Endodermal cell (in vitro differentiated cells): ENCODE measurements at regions not wholly inside any gene's neighbourhood (a gene's known extent, or its start where the extent isn't known, plus 50 kb on each side); places are given as distances from the start of the nearest gene placed in this dataset.

Source experiments
- DNase-seq: peaks from one replicate; pipeline ENCODE4 v3.0.0-alpha.2; 2017
- H3K27ac ChIP-seq: 2 replicates; pipeline ENCODE4 v1.5.1; 2013; ENCODE audit warnings: mild to moderate bottlenecking, low read depth, low read length, moderate library complexity
- H3K27me3 ChIP-seq: 2 replicates; pipeline ENCODE4 v1.6.1; 2013; ENCODE audit warnings: mild to moderate bottlenecking, low read length, moderate library complexity; ENCODE audit not compliant: insufficient read depth, control insufficient read depth, poor library complexity, severe bottlenecking
- H3K36me3 ChIP-seq: 2 replicates; pipeline ENCODE4 v1.7.0; 2013; ENCODE audit warnings: mild to moderate bottlenecking, low read length, moderate library complexity; ENCODE audit not compliant: control insufficient read depth, insufficient read depth
- H3K4me1 ChIP-seq: one replicate; pipeline ENCODE4 v1.7.0; 2013; ENCODE audit warnings: low read length; ENCODE audit not compliant: control insufficient read depth, insufficient read depth
- H3K4me3 ChIP-seq: 2 replicates; pipeline ENCODE4 v1.5.1; 2013; ENCODE audit warnings: mild to moderate bottlenecking, low read length, moderate library complexity
- H3K9ac ChIP-seq: 2 replicates; pipeline ENCODE4 v1.6.1; 2013; ENCODE audit warnings: mild to moderate bottlenecking, low read length, moderate library complexity; ENCODE audit not compliant: poor library complexity, severe bottlenecking; ENCODE audit errors: extremely low read depth
- H3K9me3 ChIP-seq: 2 replicates; pipeline ENCODE4 v1.6.1; 2013; ENCODE audit warnings: mild to moderate bottlenecking, low read length, moderate library complexity; ENCODE audit not compliant: control insufficient read depth
- H3K27ac Mint-ChIP-seq: 2 replicates; pipeline ENCODE4 v1.8.0; 2020; ENCODE audit warnings: mixed read lengths
- H3K27me3 Mint-ChIP-seq: 2 replicates; pipeline ENCODE4 v1.8.0; 2021; ENCODE audit warnings: mild to moderate bottlenecking, mixed read lengths; ENCODE audit not compliant: insufficient read depth
- H3K36me3 Mint-ChIP-seq: 2 replicates; pipeline ENCODE4 v1.8.0; 2020; ENCODE audit warnings: low read depth, mixed read lengths
- H3K4me1 Mint-ChIP-seq: 2 replicates; pipeline ENCODE4 v1.8.0; 2020; ENCODE audit warnings: mixed read lengths
- H3K4me3 Mint-ChIP-seq: 2 replicates; pipeline ENCODE4 v1.8.0; 2020; ENCODE audit warnings: mild to moderate bottlenecking, moderate library complexity, mixed read lengths
- H3K9me3 Mint-ChIP-seq: 2 replicates; pipeline ENCODE4 v1.8.0; 2020; ENCODE audit warnings: mild to moderate bottlenecking, mixed read lengths
- WGBS, 2 experiments: methylation state at CpG; one replicate each; pipeline versions ENCODE4 v1.1.5 to v1.1.7; 2013; ENCODE audit warnings: missing lambda C conversion rate in 2 of 2, mixed read lengths in 1 of 2; ENCODE audit not compliant: insufficient coverage in 1 of 2, insufficient read length in 1 of 2; 5-methylcytosine and 5-hydroxymethylcytosine counted together
- TF ChIP-seq, protein P1 (sequence below): fragments of 200-600 bp; sonication (generic); conservative IDR thresholded peaks from 2 replicates; pipeline ENCODE4 v1.5.0; 2021; ENCODE audit warnings: antibody characterized with exemption, mild to moderate bottlenecking

DNA sequence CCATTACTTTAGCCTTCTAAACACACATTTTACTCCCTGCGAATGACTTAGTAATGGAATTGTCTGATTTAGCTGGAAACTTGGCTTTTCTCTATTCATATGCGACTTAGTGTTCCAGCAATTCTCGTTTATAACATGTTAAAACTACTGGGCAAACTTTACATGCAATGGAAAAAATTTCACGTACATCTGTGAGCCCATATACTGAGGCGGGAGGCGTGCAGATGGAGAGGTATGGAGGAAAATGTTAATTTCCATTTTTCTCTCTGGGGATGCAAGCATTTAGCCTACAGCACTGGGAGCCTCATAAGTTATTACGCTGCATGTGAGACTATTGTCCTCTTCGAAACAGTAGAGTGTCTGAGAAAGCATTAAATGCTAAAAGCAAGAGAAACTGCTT lies 591.5 kb upstream of the ANKRD30A start:
- no peak overlapping the region for H3K4me3 Mint-ChIP-seq
- Histone ChIP-seq H3K4me3 (no peak overlapping the region), H3K27ac (no peak overlapping the region), H3K4me1 (no peaks in the 10 kb centered on the region), H3K36me3 (no peaks in the 10 kb centered on the region), H3K27me3 (no peaks in the 10 kb centered on the region), H3K9me3 (peaks cover 14% of the 10 kb centered on the region), H3K9ac (no peak overlapping the region)
- no peaks in the 10 kb centered on the region for H3K36me3 Mint-ChIP-seq
- DNase-seq: no peak
- H3K27ac Mint-ChIP-seq: no peak overlapping the region
- 96 to 98% methylated on average over 8 of the region's 8 CpGs for whole genome bisulfite sequencing, 2 experiments
- H3K27me3 Mint-ChIP-seq: no peaks in the 10 kb centered on the region
- H3K9me3 Mint-ChIP-seq: peaks cover 8% of the 10 kb centered on the region
- TF ChIP-seq, protein P1, sequence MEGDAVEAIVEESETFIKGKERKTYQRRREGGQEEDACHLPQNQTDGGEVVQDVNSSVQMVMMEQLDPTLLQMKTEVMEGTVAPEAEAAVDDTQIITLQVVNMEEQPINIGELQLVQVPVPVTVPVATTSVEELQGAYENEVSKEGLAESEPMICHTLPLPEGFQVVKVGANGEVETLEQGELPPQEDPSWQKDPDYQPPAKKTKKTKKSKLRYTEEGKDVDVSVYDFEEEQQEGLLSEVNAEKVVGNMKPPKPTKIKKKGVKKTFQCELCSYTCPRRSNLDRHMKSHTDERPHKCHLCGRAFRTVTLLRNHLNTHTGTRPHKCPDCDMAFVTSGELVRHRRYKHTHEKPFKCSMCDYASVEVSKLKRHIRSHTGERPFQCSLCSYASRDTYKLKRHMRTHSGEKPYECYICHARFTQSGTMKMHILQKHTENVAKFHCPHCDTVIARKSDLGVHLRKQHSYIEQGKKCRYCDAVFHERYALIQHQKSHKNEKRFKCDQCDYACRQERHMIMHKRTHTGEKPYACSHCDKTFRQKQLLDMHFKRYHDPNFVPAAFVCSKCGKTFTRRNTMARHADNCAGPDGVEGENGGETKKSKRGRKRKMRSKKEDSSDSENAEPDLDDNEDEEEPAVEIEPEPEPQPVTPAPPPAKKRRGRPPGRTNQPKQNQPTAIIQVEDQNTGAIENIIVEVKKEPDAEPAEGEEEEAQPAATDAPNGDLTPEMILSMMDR: no peak
- H3K4me1 Mint-ChIP-seq: no peaks in the 10 kb centered on the region

DNA sequence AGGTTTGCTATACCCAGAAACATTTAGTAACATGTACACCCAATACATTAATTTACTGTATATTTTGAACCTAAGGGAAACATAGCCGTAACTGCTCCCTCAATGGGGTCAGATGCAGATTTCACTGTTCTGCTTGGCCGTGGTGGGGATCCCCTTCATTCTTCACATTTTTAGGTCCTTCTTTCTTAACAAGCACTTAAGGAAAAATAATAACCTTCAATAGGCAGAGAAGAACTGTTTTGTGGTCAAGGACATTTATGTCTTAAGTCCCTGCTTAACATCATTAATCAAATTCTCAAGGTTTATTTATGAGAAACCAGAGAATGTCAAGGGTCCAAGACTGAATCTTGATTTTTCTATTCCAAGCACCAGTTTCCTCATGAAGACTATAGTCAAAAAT lies 592.1 kb upstream of the ANKRD30A start:
- 95 to 96% methylated on average over 2 of the region's 2 CpGs for WGBS, 2 experiments
- Mint-ChIP-seq H3K4me1 (no peaks in the 10 kb centered on the region), H3K27ac (no peak overlapping the region), H3K27me3 (no peaks in the 10 kb centered on the region), H3K36me3 (no peaks in the 10 kb centered on the region), H3K4me3 (no peak overlapping the region), H3K9me3 (peaks cover 8% of the 10 kb centered on the region)
- TF ChIP-seq, protein P1: no peak
- no peak overlapping the region for H3K4me3 ChIP-seq
- peaks cover 14% of the 10 kb centered on the region for H3K9me3 ChIP-seq
- H3K36me3 ChIP-seq: no peaks in the 10 kb centered on the region
- H3K9ac ChIP-seq: no peak overlapping the region
- H3K4me1 ChIP-seq: no peaks in the 10 kb centered on the region
- H3K27ac ChIP-seq: no peak overlapping the region
- H3K27me3 ChIP-seq: no peaks in the 10 kb centered on the region
- no peak for DNase-seq

- no peaks in the 10 kb centered on the region for H3K36me3 Mint-ChIP-seq
- no peak overlapping the region for H3K27ac ChIP-seq
- 96 to 100% methylated on average over 1 of the region's 1 CpG for WGBS, 2 experiments
Observed at GRCh38 chr10:36531621-36532020, 593.8 kb upstream of the ANKRD30A start.

More at GRCh38 chr10:36531621-36532020, 593.8 kb upstream of the ANKRD30A start:
- peaks cover 14% of the 10 kb centered on the region for H3K9me3 ChIP-seq
- Mint-ChIP-seq H3K27ac (no peak overlapping the region), H3K4me1 (no peaks in the 10 kb centered on the region), H3K27me3 (no peaks in the 10 kb centered on the region), H3K9me3 (peaks cover 8% of the 10 kb centered on the region), H3K4me3 (no peak overlapping the region)
- H3K27me3 ChIP-seq: no peaks in the 10 kb centered on the region
- no peak for DNase-seq
- TF ChIP-seq, protein P1: no peak
- no peak overlapping the region for H3K9ac ChIP-seq
- no peak overlapping the region for H3K4me3 ChIP-seq
- no peaks in the 10 kb centered on the region for H3K36me3 ChIP-seq
- H3K4me1 ChIP-seq: no peaks in the 10 kb centered on the region
